NOMO-1 treated with dmso at 0.1 percent for 144 hours (cell line): ENCODE measurements at regions not wholly inside any gene's neighbourhood (a gene's known extent, or its start where the extent isn't known, plus 50 kb on each side); places are given as distances from the start of the nearest gene placed in this dataset.
"Not testable (repeated sequence)": the region's sequence is repeated elsewhere in the genome, so short reads cannot be mapped to it uniquely, and the experiment has no call there.

ENCODE experiments used
- DNase-seq: peaks from one replicate; lab custom pipeline; 2025; ENCODE audit not compliant: unreplicated experiment; lab: John Stamatoyannopoulos, UW

DNA sequence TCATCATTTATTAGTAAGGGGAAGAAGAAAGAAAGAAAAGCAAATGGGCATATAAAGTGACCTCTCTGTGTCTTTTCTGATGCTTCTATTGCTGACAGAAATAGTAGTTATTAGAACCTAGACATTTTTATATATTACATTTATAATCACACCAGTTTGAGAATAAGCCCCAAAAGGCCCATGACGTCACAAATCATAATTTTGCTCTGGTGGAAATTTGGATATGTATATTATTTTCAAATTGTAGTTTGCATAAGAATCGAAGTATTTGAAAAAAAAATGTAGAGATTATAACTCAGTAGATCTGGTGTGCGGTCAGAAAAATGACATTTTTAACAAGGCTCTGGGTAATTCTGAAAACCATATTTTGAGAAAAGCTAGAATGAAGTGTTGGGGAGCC is 101.2 kb upstream of the STEAP1 start:
- DNase-seq: no peak

DNA sequence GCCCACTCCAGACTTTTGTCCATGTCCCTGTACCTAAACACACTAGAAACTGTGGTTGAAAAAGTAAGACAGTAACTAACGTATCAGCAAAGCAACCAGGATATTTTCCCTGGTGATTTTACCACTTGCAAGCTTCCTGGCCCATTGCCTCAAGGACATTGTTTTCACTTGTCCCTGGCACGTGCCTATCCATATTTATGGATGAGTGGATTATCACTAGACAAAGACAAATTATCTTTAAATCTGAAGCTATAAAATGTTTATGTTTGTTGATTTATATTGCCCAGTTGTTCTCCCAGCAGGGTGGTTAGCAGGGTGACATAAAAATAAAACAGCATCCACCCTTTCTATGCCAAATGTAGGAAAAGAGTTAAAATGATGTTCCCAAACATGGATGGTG is 93.2 kb upstream of the STEAP1 start:
- DNase-seq: no peak

DNA sequence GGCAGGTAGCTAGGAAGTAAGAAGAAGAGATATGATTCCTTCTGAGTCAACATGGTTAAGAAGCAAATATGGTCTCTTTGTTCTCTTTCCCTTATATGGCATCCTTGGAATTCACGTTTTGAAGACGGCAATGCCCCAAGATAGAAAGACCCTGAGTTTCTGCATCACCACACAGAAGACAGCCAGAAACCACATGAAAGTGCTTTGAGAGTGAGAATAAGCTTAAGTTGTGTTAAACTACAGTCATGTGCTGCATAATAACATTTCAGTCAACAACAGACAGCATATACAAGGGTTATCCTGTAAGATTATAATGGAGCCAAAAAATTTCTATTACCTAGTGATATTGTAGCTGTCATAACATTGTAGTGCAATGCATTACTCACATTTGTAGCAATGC is 89.9 kb upstream of the STEAP1 start:
- no peak for DNase-seq

DNA sequence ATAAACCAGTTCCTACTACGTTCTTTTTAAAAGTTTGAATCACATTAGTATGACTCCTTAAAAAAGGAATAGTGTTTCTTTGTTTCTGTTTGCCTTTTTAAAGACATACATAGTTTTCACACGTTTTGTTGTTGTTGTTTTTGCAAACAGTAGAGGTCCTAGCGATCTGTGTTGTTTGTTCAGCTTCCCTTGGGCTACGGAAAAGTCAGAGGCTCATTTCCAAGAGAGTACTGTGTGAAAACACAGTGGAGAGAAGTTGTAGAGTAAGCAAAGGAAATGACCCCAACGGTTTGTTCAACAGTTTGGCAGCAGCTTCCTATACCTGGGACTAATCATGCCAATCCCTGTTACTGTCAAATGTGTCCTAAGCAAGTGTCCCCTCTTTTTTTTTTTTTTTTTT is 87.1 kb upstream of the STEAP1 start:
- no peak for DNase-seq

DNA sequence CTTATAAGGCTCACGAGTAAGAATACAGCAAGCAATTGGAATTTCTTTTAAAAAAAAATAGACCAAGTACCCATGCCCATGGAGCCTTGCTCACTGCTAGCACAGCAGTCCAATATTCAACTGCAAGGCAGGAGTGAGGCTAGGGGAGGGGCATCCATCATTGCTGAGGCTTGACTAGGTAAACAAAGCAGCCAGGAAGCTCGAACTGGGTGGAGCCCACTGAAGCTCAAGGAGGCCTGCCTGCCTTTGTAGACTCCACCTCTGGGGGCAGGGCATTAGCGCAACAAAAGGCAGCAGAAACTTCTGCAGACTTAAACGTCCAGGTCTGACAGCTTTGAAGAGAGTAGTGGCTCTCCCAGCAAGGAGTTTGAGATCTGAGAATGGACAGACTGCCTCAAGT is 84.0 kb upstream of the STEAP1 start:
- not testable (repeated sequence) for DNase-seq

DNA sequence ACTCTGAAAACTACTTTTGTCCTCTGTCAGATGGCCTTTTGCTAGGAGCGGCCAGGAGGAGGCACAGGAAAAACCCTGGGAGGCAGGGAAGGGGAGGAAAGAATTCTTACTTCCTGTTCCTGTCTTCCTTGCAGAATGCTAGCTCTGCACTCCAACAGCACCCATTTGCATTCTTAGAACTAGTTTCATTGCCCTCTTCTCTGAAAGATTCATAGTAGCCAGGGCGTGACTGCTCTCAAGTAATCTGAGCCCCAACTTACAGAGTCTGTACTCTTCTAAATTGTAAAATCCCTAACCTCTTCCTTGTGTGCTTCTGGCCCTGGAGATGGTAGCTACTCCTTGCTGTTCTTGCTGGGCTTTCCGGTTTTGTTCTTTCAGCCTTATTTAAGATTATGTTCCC is 75.3 kb upstream of the STEAP1 start:
- DNase-seq: no peak

DNA sequence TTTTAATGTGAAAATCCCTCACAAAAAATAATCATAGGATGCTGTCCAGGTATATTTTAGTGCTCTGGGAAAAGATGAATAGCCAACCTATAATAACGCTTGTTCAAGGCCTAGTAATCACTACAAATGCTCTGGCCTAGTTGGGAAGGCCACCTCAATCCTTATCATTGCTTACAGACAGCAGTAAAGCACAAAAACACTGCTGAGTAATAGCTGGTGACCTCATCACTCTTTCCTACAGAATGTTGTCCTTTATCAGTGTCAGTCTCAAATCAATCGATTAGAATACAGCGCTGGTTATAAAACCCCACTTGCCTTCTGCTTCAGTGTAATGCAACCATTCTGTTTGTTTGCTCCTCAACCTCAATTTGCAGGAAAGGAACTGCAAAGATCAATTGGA is 72.6 kb upstream of the STEAP1 start:
- DNase-seq: no peak

DNA sequence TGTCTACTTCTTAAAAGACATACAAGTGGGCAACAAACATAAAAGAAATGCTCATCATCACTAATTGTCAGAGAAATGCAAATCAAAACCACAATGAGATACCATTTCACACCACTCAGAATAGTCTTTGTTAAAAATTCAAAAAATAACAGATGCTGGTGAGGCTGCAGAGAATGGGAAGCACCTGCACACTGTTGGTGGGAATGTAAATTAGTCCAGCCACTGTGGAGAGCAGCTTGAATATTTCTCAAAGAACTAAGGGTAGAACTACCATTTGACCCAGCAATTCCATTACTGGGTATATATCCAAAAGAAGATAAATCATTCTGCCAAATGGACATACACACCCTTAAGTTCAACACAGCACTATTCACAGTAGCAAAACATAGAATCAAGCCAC is 61.8 kb upstream of the STEAP1 start:
- DNase-seq: no peak

DNA sequence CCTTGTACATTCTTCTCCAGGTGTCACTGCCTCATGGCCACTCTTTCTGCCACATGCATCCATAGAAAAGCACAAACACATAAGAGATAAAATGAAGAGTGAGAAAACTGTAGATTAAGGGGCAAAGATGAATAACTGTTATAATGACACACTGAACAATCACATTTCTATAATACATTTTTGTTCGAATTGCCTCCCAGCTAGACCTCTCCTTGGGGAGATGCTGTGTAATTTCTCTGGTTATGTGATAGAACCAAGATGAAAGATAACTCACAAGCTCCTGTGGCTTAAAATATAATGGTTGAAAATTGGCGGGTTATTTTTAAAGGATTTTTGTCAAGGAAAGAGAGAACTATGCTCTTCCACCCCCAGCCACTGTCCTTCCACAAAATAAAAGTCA is 60.2 kb upstream of the STEAP1 start:
- no peak for DNase-seq
